IMR-90 (cell line): ENCODE measurements at regions not wholly inside any gene's neighbourhood (a gene's known extent, or its start where the extent isn't known, plus 50 kb on each side); places are given as distances from the start of the nearest gene placed in this dataset.

Source experiments
- TF ChIP-seq, protein P1 (sequence below): conservative IDR thresholded peaks from 2 replicates; pipeline ENCODE4 v1.5.1; 2012; ENCODE audit warnings: mild to moderate bottlenecking, low read depth, low read length, improper control_type of control experiment
- TF ChIP-seq, protein P2 (sequence below): fragments of 150-350 bp; IDR thresholded peaks from 2 replicates; pipeline ENCODE4 v1.6.1; 2017; ENCODE audit warnings: mild to moderate bottlenecking, antibody characterized with exemption, low read length, low read depth

DNA sequence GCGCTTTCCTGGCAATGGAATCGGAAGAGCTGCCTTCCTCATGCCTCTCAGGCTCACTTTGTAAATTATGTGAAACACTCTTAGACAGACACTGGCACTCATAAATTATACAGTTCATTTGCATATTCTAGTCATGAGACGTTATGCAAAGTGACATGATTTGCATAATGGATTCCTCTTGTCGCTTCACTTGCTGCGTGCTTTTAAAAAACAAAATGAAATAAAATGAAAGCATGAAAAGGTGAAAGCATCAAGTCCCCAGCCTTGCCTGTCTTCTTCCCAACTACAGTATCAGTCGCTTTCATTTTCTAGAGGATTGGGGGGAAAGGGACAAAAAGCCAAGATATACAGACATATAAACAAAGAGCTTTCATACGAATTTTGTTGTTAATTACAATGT lies 252.8 kb upstream of the PMFBP1 start:
- TF ChIP-seq, protein P1, sequence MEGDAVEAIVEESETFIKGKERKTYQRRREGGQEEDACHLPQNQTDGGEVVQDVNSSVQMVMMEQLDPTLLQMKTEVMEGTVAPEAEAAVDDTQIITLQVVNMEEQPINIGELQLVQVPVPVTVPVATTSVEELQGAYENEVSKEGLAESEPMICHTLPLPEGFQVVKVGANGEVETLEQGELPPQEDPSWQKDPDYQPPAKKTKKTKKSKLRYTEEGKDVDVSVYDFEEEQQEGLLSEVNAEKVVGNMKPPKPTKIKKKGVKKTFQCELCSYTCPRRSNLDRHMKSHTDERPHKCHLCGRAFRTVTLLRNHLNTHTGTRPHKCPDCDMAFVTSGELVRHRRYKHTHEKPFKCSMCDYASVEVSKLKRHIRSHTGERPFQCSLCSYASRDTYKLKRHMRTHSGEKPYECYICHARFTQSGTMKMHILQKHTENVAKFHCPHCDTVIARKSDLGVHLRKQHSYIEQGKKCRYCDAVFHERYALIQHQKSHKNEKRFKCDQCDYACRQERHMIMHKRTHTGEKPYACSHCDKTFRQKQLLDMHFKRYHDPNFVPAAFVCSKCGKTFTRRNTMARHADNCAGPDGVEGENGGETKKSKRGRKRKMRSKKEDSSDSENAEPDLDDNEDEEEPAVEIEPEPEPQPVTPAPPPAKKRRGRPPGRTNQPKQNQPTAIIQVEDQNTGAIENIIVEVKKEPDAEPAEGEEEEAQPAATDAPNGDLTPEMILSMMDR: no peak
- TF ChIP-seq, protein P2, sequence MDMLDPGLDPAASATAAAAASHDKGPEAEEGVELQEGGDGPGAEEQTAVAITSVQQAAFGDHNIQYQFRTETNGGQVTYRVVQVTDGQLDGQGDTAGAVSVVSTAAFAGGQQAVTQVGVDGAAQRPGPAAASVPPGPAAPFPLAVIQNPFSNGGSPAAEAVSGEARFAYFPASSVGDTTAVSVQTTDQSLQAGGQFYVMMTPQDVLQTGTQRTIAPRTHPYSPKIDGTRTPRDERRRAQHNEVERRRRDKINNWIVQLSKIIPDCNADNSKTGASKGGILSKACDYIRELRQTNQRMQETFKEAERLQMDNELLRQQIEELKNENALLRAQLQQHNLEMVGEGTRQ: no peak
